Retina (tissue), 1 donor: ENCODE measurements at regions not wholly inside any gene's neighbourhood (a gene's known extent, or its start where the extent isn't known, plus 50 kb on each side); places are given as distances from the start of the nearest gene placed in this dataset.

ENCODE experiments used
- DNase-seq: peaks from one replicate; pipeline ENCODE4 v3.0.0-alpha.2; 2016

GRCh38 chr2:234673961-234674759 is 177.3 kb upstream of the ARL4C start:
- no peak for DNase-seq

DNA sequence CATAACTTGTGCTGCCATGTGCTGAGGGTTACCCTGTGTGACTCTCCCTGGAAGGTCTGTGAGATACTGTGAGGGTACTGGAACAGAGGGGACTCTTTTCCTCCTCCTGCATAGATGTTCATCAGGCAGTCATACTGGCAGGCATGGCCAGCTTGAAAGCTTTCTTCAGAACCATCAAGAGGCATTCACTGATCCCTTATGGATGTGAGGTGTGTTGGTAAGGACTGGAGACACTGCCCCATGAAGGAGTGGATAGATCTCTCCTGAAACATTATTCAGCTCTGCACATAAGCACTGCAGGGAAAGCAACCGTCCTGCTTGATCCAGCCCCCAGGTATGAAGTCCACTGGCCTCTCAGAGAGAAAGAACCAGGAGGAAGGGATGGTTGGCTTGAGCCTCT is 176.6 kb upstream of the ARL4C start:
- DNase-seq: no peak

DNA sequence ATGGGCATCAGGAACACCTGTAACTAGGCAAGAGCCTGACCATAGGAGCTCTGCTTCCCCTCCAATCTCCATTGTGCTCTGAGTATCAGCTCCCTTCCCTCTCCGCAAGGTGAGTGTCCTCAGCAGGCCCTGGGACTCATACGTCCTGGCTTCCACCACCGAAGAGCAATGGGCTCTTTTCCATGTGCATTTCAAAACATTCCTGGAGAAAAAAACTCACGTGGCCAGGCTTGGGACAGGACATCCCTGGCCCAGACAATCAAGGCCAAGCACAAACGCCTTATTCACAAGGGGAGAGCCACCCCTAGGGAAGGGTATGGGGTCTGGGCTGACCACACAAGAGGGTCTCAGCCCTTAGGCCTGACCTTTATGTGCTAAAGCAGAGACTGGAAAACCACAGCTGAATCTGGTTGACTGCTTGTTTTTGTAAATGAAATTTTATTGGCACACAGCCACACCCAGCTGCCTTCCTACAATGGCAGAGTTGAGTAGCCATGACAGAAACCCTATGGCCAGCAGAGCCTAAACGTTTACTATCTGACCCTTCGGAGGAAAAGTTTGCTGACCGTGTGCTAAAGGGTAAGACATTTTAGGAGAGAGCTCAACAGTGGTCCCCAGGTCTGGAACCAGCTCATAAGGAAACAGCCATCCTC is 175.7 kb upstream of the ARL4C start:
- DNase-seq: no peak

GRCh38 chr2:234671716-234672115 is 174.8 kb upstream of the ARL4C start:
- no peak for DNase-seq

- no peak for DNase-seq
Observed at GRCh38 chr2:234671231-234671630, 174.3 kb upstream of the ARL4C start.

GRCh38 chr2:234670806-234671205 is 173.9 kb upstream of the ARL4C start:
- DNase-seq: no peak

GRCh38 chr2:234670052-234670451 is 173.2 kb upstream of the ARL4C start:
- no peak for DNase-seq

DNA sequence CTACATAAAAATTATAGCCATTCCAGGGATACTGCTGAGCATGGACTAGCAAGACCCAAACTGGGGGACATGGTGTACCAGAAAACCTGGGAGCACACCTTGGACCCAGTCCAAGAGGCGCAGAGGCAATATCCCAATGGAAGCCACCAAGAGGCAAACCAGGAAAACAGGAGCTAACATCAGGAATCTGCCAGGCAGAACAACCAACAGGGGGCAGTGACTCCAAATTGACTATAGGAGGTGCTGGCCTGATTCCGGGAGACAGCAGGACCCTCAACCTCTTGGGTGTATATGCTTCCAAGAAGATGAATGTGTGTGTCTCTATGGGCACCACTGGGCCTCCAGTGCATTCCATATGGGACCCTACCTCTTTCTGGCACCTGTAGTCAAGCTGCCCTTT is 172.7 kb upstream of the ARL4C start:
- DNase-seq: no peak

DNA sequence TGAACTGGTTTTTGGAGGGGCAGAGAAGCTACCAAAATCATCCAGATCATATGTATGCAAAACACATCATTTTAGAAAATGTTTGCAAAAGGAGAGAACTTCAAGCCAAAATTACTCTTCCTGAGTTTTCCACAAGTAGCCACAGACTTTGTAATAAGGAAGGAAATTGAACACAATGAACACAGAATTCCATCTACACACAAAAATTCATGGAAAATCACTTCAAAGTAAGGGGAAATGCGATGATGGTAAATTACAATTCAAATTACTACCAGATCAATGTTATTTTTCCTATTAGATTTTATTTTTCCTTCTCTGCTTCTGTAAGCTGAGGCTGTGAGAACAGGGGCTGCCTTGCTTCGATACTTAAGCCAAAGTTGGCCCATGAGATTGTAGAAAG is 172.1 kb upstream of the ARL4C start:
- DNase-seq: no peak

GRCh38 chr2:234666911-234667310 is 170.0 kb upstream of the ARL4C start:
- DNase-seq: no peak

- DNase-seq: no peak
Observed at GRCh38 chr2:234665304-234665703, 168.4 kb upstream of the ARL4C start.

GRCh38 chr2:234661849-234662248 is 165.0 kb upstream of the ARL4C start:
- no peak for DNase-seq

DNA sequence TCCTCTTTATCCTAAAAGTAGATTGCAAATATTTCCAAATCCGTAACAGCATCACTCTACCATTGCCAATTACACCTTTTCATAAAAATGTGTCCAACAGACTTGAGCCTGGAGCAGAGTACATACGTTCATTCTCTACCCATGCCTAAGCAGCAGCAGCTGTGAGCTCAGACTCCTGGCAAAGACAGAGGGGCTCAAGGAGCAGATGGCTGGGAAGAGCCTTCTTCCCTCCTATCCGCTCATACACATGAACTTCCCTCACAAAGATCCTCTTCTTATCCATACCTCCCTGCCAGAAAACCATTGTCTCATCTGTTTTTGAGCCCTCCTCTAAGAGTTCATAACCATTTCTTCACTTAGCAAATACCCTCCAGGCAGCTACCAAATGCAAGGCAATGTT is 164.3 kb upstream of the ARL4C start:
- no peak for DNase-seq

DNA sequence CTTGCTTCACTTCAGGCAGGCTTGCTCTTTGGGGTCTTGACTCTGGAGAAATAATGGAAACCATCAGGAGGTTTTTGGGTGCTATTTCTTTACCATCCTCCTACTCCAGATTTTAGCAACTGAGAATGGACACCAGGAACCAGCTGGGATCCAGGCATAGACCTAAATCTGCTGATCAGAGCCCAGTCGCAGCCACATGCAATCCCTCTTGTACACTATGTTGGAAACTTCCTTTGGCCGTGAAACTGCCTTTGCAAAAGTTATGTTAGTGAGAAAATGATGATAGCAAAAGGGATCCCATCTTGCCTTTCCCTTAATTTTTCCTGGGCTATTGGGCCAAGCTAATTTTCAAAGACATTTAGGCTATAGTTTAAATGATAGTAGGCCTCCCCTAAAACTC is 158.8 kb upstream of the ARL4C start:
- no peak for DNase-seq

DNA sequence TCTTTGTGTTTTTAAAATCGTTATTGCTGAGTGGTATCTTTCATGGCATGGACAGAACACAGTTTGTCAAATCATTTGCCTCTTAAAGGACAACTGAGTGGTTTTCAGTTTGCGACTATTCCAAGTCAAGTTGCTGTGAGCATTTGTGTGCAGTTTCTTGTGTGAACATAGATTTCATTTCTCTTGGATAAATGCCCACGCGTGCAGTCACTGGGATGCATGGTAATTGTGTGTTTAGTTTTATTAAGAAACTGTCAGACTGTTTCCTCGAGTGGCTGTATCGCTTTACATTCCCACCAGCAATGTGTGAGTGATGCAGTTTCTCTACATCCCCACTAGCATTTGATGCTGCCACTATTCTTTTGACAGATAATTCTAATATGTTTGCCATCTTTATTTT is 154.0 kb upstream of the ARL4C start:
- DNase-seq: no peak

DNA sequence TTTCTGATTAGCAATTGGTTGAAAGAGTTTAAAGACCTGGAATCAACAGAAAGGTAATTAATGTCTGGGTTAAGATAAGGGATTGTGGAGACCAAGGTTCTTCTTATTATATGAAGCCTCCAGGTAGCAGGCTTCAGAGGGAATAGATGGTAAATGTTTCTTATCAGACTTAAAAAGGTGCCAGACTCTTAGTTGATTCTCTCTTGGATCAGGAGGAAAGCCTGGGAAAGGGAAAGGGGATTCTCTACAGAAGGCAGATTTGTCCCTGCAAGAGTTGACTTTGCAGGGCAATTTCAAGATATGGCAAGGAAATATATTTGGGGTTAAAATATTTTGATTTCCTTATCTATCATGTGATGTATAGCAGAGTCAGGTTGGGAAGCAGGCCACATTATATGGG is 153.1 kb upstream of the ARL4C start:
- DNase-seq: no peak

DNA sequence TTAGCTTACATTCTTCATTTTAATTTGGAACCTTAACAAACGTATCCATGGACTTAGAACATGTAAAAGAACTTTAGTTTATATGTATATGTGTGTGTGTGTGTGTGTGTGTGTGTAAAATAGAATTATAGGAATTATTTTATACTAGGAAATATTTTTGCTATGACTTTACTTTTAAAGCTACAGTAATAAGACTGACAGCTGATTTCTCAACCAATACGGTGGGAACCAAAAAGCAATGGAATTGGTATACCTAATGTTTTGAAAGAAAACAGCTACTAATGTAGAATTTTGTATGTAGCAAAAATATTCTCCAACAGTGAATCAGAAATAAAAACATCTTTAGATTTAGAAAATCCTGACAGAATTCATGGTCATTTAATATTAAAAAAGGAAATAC is 146.5 kb upstream of the ARL4C start:
- no peak for DNase-seq

- no peak for DNase-seq
Observed at GRCh38 chr2:234641086-234641485, 144.2 kb upstream of the ARL4C start.

DNA sequence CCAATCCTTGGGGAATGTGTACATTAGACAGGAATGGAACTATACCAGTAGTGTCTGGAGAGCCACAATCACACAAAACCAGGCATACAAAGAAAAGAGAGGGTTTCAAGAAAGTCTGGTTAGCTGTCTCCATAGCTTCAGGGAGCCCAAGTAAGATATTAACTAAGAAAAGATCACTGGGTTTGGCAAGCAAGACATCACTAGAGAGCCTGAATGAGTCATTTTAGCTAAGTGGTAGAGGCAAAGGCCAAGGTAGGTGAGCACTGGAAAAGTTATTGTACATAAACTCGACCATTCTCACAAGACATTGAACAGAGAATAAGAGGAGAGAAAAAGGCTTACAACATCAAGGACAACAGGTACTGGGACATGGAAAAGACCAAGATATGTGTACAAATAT is 143.8 kb upstream of the ARL4C start:
- DNase-seq: no peak

- DNase-seq: no peak
Observed at GRCh38 chr2:234638966-234639365, 142.1 kb upstream of the ARL4C start.

GRCh38 chr2:234635284-234635683 is 138.4 kb upstream of the ARL4C start:
- no peak for DNase-seq

GRCh38 chr2:234633581-234634230 is 136.8 kb upstream of the ARL4C start:
- DNase-seq: no peak

DNA sequence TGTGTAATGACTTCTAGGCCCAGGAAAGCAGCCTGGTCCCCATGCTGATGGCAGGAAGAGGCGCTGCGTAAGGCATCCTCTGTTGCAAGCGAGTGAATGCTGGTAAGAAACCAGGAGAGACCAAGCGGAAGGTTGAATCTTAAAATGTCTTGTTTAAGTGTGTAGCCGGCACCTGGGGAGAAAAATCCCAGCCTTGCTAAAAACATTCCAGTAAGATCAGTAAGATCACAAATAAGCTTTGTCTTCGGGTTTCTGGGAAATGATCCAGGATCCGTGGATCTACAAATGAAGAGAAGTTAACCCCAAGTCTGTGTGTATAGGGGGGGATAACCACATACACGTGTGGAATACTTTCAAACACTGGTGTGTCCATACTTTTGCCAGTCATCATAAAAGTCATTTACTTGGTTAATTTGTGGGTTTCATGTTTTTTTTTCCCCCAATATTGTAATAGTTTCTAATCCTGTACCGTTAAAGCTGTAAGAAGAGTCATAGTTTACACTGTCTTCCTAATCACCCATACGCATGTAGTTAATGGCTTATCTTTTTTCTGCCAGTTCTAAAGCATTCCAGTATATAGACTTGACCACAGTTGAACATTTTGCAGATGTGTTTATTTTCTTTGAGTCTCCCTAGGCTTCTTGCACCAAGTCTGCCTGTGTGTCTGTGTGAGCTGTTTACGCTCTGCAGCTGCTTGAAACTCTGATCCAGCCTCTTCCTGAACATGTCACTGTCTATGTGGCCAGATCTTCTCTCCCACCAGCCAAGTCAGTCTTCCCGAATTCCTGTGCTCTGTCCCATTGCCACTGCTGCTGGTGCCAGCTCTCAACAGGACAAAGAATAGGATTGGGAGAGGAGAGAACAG is 135.9 kb upstream of the ARL4C start:
- DNase-seq: no peak
